NCI-H1105 treated with DMSO at 0.1 percent for 48 hours (cell line): ENCODE measurements at regions not wholly inside any gene's neighbourhood (a gene's known extent, or its start where the extent isn't known, plus 50 kb on each side); places are given as distances from the start of the nearest gene placed in this dataset.
"Not testable (repeated sequence)": the region's sequence is repeated elsewhere in the genome, so short reads cannot be mapped to it uniquely, and the experiment has no call there.

Experiments used
- DNase-seq: peaks from one replicate; lab custom pipeline; 2025; lab: John Stamatoyannopoulos, UW

GRCh38 chr18:64852281-64852680 is 703.4 kb upstream of the LINC00305 start:
- DNase-seq = no peak

GRCh38 chr18:64851726-64852125 is 702.8 kb upstream of the LINC00305 start:
- DNase-seq = no peak

GRCh38 chr18:64850791-64851190 is 701.9 kb upstream of the LINC00305 start:
- no peak for DNase-seq

- no peak for DNase-seq
These were observed 692.2 kb upstream of the LINC00305 start for GRCh38 chr18:64840911-64841701.

GRCh38 chr18:64810354-64810753 is 661.5 kb upstream of the LINC00305 start:
- DNase-seq = no peak

GRCh38 chr18:64809801-64810200 is 660.9 kb upstream of the LINC00305 start:
- no peak for DNase-seq

- DNase-seq = no peak
These were observed 658.7 kb upstream of the LINC00305 start for GRCh38 chr18:64807560-64807959.

GRCh38 chr18:64806691-64807090 is 657.8 kb upstream of the LINC00305 start:
- DNase-seq = no peak

- DNase-seq = no peak
These were observed 657.3 kb upstream of the LINC00305 start for GRCh38 chr18:64806232-64806631.

GRCh38 chr18:64803471-64803870 is 654.6 kb upstream of the LINC00305 start:
- DNase-seq = no peak

- no peak for DNase-seq
These were observed 651.3 kb upstream of the LINC00305 start for GRCh38 chr18:64800151-64800550.

GRCh38 chr18:64799376-64799775 is 650.5 kb upstream of the LINC00305 start:
- DNase-seq = no peak

- no peak for DNase-seq
These were observed 642.3 kb upstream of the LINC00305 start for GRCh38 chr18:64791236-64791635.

GRCh38 chr18:64785686-64786085 is 636.8 kb upstream of the LINC00305 start:
- no peak for DNase-seq

GRCh38 chr18:64777556-64777955 is 628.7 kb upstream of the LINC00305 start:
- no peak for DNase-seq

- no peak for DNase-seq
These were observed 617.0 kb upstream of the LINC00305 start for GRCh38 chr18:64765908-64766307.

- no peak for DNase-seq
These were observed 603.8 kb upstream of the LINC00305 start for GRCh38 chr18:64752707-64753106.

- no peak for DNase-seq
These were observed 601.0 kb upstream of the LINC00305 start for GRCh38 chr18:64749884-64750283.

- DNase-seq = no peak
These were observed 598.9 kb upstream of the LINC00305 start for GRCh38 chr18:64747803-64748202.

GRCh38 chr18:64742898-64743297 is 594.0 kb upstream of the LINC00305 start:
- no peak for DNase-seq

- no peak for DNase-seq
These were observed 585.2 kb upstream of the LINC00305 start for GRCh38 chr18:64734063-64734462.

- DNase-seq = not testable (repeated sequence)
These were observed 576.8 kb upstream of the LINC00305 start for GRCh38 chr18:64725657-64726056.

GRCh38 chr18:64720781-64721464 is 572.0 kb upstream of the LINC00305 start:
- DNase-seq = no peak

GRCh38 chr18:64718808-64719207 is 569.9 kb upstream of the LINC00305 start:
- no peak for DNase-seq
